Pancreas (tissue), 10 donors: ENCODE measurements at regions not wholly inside any gene's neighbourhood (a gene's known extent, or its start where the extent isn't known, plus 50 kb on each side); places are given as distances from the start of the nearest gene placed in this dataset.

Experiments used
- ATAC-seq, 4 donors: fragments of 200-7000 bp; cut with Tn5 transposase; one replicate each; pipeline versions ENCODE4 v1.8.0 to v1.9.1; 2020; ENCODE audit warnings: mild to moderate bottlenecking in 4 of 4, moderate library complexity in 4 of 4
- DNase-seq, 6 donors: peaks; one replicate each; pipeline ENCODE4 v3.0.0-alpha.2; 2020
- FAIRE-seq: peaks from 2 replicates; lab custom pipeline; 2012; peaks lifted over from hg19 to GRCh38; lab: Jason Lieb, UNC
- H3K27ac ChIP-seq, 4 donors: fragments of 200-600 bp; sonication (generic); 1 replicate in 3 of 4; 2 replicates in 1 of 4; pipeline versions ENCODE4 v1.5.0 to v1.8.0; 2020
- H3K27me3 ChIP-seq, 4 donors: fragments of 200-600 bp; one replicate each; pipeline ENCODE4 v1.8.0; 2021
- H3K36me3 ChIP-seq, 3 donors: fragments of 200-600 bp; sonication (generic) in 1 of 3; one replicate each; pipeline versions ENCODE4 v1.5.0 to v1.8.0; 2020 to 2021
- H3K4me1 ChIP-seq, 3 donors: fragments of 200-600 bp; one replicate each; pipeline ENCODE4 v1.8.0; 2021
- H3K4me3 ChIP-seq, 4 donors: fragments of 200-600 bp; sonication (generic) in 2 of 4; one replicate each; pipeline versions ENCODE4 v1.5.0 to v1.8.0; 2020 to 2021
- H3K9me3 ChIP-seq, 4 donors: fragments of 200-600 bp; one replicate each; pipeline ENCODE4 v1.8.0; 2021
- CTCF ChIP-seq, 4 donors: fragments of 200-600 bp; sonication (generic) in 3 of 4; IDR thresholded peaks; one replicate each; pipeline versions ENCODE4 v1.5.0 to v1.8.0; 2021; ENCODE audit warnings: antibody characterized with exemption in 4 of 4
- WGBS, 2 donors: extraction: QIAGEN DNeasy Blood & Tissue Kit; methylation state at CpG; one replicate each; pipeline ENCODE4 v1.1.7; 2013; 5-methylcytosine and 5-hydroxymethylcytosine counted together
- intact Hi-C, 3 donors: fragments of 100-400 bp; cut with DNase I; formaldehyde crosslinking; loops; one replicate each; pipeline versions ENCODE4 v1.11.1 to v1.14.2; 2022
- donor health status: healthy with polysubstance abuse.
- donor health status: DM: no; HTN: no; CAD: no; lungs with moderate emphysema.
- donor health status: DM: no; HTN: no; CAD: no.
- donor health status: control.
- donor health status: control.
- donor health status: Bipolar disorder and iron deficiency.
- donor health status: DM: yes; HTN: yes; CAD: no.
- donor health status: DM: no; HTN: no; CAD: no.
- donor health status: DM: no; HTN: no; CAD: no.
- donor health status: DM: yes; HTN: yes; CAD: no.

GRCh38 chr11:81886406-81887075 is 847.1 kb downstream of the FAM181B start:
- WGBS, 2 donors: 59 to 61% methylated on average over 2 of the region's 2 CpGs
- FAIRE-seq: no peak

GRCh38 chr11:81874635-81875034 is 859.0 kb downstream of the FAM181B start:
- DNase-seq: no peak
- no peak for FAIRE-seq
- H3K27me3 ChIP-seq: peaks cover 0 to 4% (median 0%) of the 10 kb centered on the region in 4 donors
- no peaks in the 10 kb centered on the region for H3K36me3 ChIP-seq
- 27 to 28% methylated on average over 2 of the region's 2 CpGs for WGBS, 2 donors
- H3K4me3 ChIP-seq: no peak overlapping the region
- intact Hi-C loops: no loop called here
- H3K4me1 ChIP-seq: no peaks in the 10 kb centered on the region
- no peak for TF ChIP-seq CTCF (IDR thresholded peaks at IDR 0.05)
- ATAC-seq: no peak
- H3K27ac ChIP-seq: no peak overlapping the region
- H3K9me3 ChIP-seq: no peaks in the 10 kb centered on the region

More at GRCh38 chr11:81886406-81887075, 847.1 kb downstream of the FAM181B start:
- no peak for DNase-seq
- peaks cover 0 to 2% (median 0%) of the 10 kb centered on the region in 4 donors for H3K9me3 ChIP-seq
- no peak overlapping the region for H3K4me3 ChIP-seq
- no peak for ATAC-seq
- no peaks in the 10 kb centered on the region for H3K36me3 ChIP-seq
- H3K27ac ChIP-seq: no peak overlapping the region
- intact Hi-C loops: no loop called here
- H3K27me3 ChIP-seq: no peaks in the 10 kb centered on the region
- no peak for TF ChIP-seq CTCF (IDR thresholded peaks at IDR 0.05)
- no peaks in the 10 kb centered on the region for H3K4me1 ChIP-seq

- no peak for FAIRE-seq
- no peak overlapping the region for H3K4me3 ChIP-seq
- H3K27ac ChIP-seq: no peak overlapping the region
- no peak for DNase-seq
- ATAC-seq: no peak
- 43 to 46% methylated on average over 2 of the region's 2 CpGs for WGBS, 2 donors
- H3K36me3 ChIP-seq: no peaks in the 10 kb centered on the region
- H3K27me3 ChIP-seq: peaks cover 0 to 4% (median 0%) of the 10 kb centered on the region in 4 donors
- TF ChIP-seq CTCF (IDR thresholded peaks at IDR 0.05): no peak
- no peaks in the 10 kb centered on the region for H3K9me3 ChIP-seq
- intact Hi-C loops: no loop called here
- no peaks in the 10 kb centered on the region for H3K4me1 ChIP-seq
Observed at GRCh38 chr11:81870815-81871214, 862.8 kb downstream of the FAM181B start.

GRCh38 chr11:81870066-81870412 is 863.6 kb downstream of the FAM181B start:
- ATAC-seq (no peak), FAIRE-seq (no peak), DNase-seq (no peak)
- no peaks in the 10 kb centered on the region for H3K9me3 ChIP-seq
- 17 to 23% methylated on average over 3 of the region's 3 CpGs for WGBS, 2 donors
- H3K27ac ChIP-seq: no peak overlapping the region
- TF ChIP-seq CTCF (IDR thresholded peaks at IDR 0.05): no peak
- H3K36me3 ChIP-seq: no peaks in the 10 kb centered on the region
- intact Hi-C loops: no loop called here
- no peaks in the 10 kb centered on the region for H3K4me1 ChIP-seq
- peaks cover 0 to 4% (median 0%) of the 10 kb centered on the region in 4 donors for H3K27me3 ChIP-seq
- no peak overlapping the region for H3K4me3 ChIP-seq

GRCh38 chr11:81869351-81870065 is 864.2 kb downstream of the FAM181B start:
- TF ChIP-seq CTCF (IDR thresholded peaks at IDR 0.05): no peak
- peak in 2 of 4 donors; percentile 22 for ATAC-seq
- no peak overlapping the region for H3K27ac ChIP-seq

More at GRCh38 chr11:81869351-81870065, 864.2 kb downstream of the FAM181B start:
- Histone ChIP-seq H3K27me3 (peaks cover 0 to 4% (median 0%) of the 10 kb centered on the region in 4 donors), H3K4me3 (no peak overlapping the region), H3K9me3 (no peaks in the 10 kb centered on the region), H3K4me1 (no peaks in the 10 kb centered on the region), H3K36me3 (no peaks in the 10 kb centered on the region)
- no peak for DNase-seq
- FAIRE-seq: no peak
- intact Hi-C loops: no loop called here
- WGBS, 2 donors: 50 to 73% methylated on average over 1 of the region's 1 CpG
